Stimulated activated CD8-positive, alpha-beta memory T cell treated with anti-CD3 and anti-CD28 coated beads, Interleukin-4, amount 100 ng/mL, for 24 hours (primary cell): ENCODE measurements at regions not wholly inside any gene's neighbourhood (a gene's known extent, or its start where the extent isn't known, plus 50 kb on each side); places are given as distances from the start of the nearest gene placed in this dataset.

ENCODE experiments used
- DNase-seq: peaks from one replicate; pipeline ENCODE4 v3.0.0-alpha.2; 2020; ENCODE audit warnings: low read depth

GRCh38 chr20:40156600-40157317, 532.3 kb downstream of the MAFB start:
- no peak for DNase-seq

- no peak for DNase-seq
These were observed 534.5 kb downstream of the MAFB start for GRCh38 chr20:40154514-40154913.

- DNase-seq, result no peak
These were observed 540.1 kb downstream of the MAFB start for GRCh38 chr20:40148886-40149285.

GRCh38 chr20:40146071-40146470, 543.0 kb downstream of the MAFB start:
- no peak for DNase-seq

GRCh38 chr20:40144581-40144980, 544.5 kb downstream of the MAFB start:
- DNase-seq, result no peak

GRCh38 chr20:40134176-40134575, 554.9 kb downstream of the MAFB start:
- DNase-seq, result no peak

GRCh38 chr20:40120827-40121226, 568.2 kb downstream of the MAFB start:
- DNase-seq, result no peak

GRCh38 chr20:40111282-40111681, 577.8 kb downstream of the MAFB start:
- no peak for DNase-seq

- DNase-seq, result no peak
These were observed 578.7 kb downstream of the MAFB start for GRCh38 chr20:40110311-40110831.

GRCh38 chr20:40109136-40109535, 579.9 kb downstream of the MAFB start:
- DNase-seq, result no peak

- DNase-seq, result no peak
These were observed 580.7 kb downstream of the MAFB start for GRCh38 chr20:40108321-40108720.

GRCh38 chr20:40104959-40105358, 584.1 kb downstream of the MAFB start:
- no peak for DNase-seq

- DNase-seq, result no peak
These were observed 585.6 kb downstream of the MAFB start for GRCh38 chr20:40103420-40103819.

- no peak for DNase-seq
These were observed 587.5 kb downstream of the MAFB start for GRCh38 chr20:40101560-40101959.

GRCh38 chr20:40100261-40100660, 588.8 kb downstream of the MAFB start:
- no peak for DNase-seq

GRCh38 chr20:40090236-40090635, 598.8 kb downstream of the MAFB start:
- DNase-seq, result no peak

- DNase-seq, result no peak
These were observed 601.5 kb downstream of the MAFB start for GRCh38 chr20:40087496-40087895.

GRCh38 chr20:40085513-40085912, 603.5 kb downstream of the MAFB start:
- DNase-seq, result no peak

- no peak for DNase-seq
These were observed 606.6 kb downstream of the MAFB start for GRCh38 chr20:40082436-40082835.

- DNase-seq, result no peak
These were observed 607.4 kb downstream of the MAFB start for GRCh38 chr20:40081653-40082052.

- DNase-seq, result no peak
These were observed 608.9 kb downstream of the MAFB start for GRCh38 chr20:40080041-40080652.

- DNase-seq, result no peak
These were observed 615.4 kb downstream of the MAFB start for GRCh38 chr20:40073535-40074111.

- no peak for DNase-seq
These were observed 616.1 kb downstream of the MAFB start for GRCh38 chr20:40072907-40073306.
